GM21515 (cell line): ENCODE measurements at regions not wholly inside any gene's neighbourhood (a gene's known extent, or its start where the extent isn't known, plus 50 kb on each side); places are given as distances from the start of the nearest gene placed in this dataset.
"Not testable (repeated sequence)": the region's sequence is repeated elsewhere in the genome, so short reads cannot be mapped to it uniquely, and the experiment has no call there.

Source experiments
- ATAC-seq: cut with Tn5 transposase; IDR thresholded peaks from one replicate; pipeline ENCODE4 v1.9.1; 2021; ENCODE audit not compliant: unreplicated experiment

GRCh38 chr16:16613212-16613611 lies 234.3 kb downstream of the NPIPA7 start:
- ATAC-seq = not testable (repeated sequence)

GRCh38 chr16:16614484-16614883 lies 235.5 kb downstream of the NPIPA7 start:
- ATAC-seq = not testable (repeated sequence)

GRCh38 chr16:16618963-16619465 lies 240.1 kb downstream of the NPIPA7 start:
- ATAC-seq = not testable (repeated sequence)

GRCh38 chr16:16624367-16624766 lies 245.4 kb downstream of the NPIPA7 start:
- not testable (repeated sequence) for ATAC-seq

GRCh38 chr16:16625140-16625539 lies 246.2 kb downstream of the NPIPA7 start:
- ATAC-seq = not testable (repeated sequence)

GRCh38 chr16:16627865-16628264 lies 248.9 kb downstream of the NPIPA7 start:
- not testable (repeated sequence) for ATAC-seq

- not testable (repeated sequence) for ATAC-seq
These were observed 259.3 kb downstream of the NPIPA7 start for GRCh38 chr16:16638231-16638630.

GRCh38 chr16:16638714-16639113 lies 259.8 kb downstream of the NPIPA7 start:
- not testable (repeated sequence) for ATAC-seq

- ATAC-seq = not testable (repeated sequence)
These were observed 264.9 kb downstream of the NPIPA7 start for GRCh38 chr16:16643828-16644227.

- not testable (repeated sequence) for ATAC-seq
These were observed 269.1 kb downstream of the NPIPA7 start for GRCh38 chr16:16648002-16648401.

GRCh38 chr16:16672180-16672812 lies 293.4 kb downstream of the NPIPA7 start:
- not testable (repeated sequence) for ATAC-seq

- not testable (repeated sequence) for ATAC-seq
These were observed 295.9 kb downstream of the NPIPA7 start for GRCh38 chr16:16674820-16675219.

- not testable (repeated sequence) for ATAC-seq
These were observed 342.9 kb downstream of the NPIPA7 start for GRCh38 chr16:16721849-16722248.

GRCh38 chr16:16722666-16723065 lies 343.7 kb downstream of the NPIPA7 start:
- ATAC-seq = not testable (repeated sequence)

GRCh38 chr16:16723819-16724519 lies 345.0 kb downstream of the NPIPA7 start:
- ATAC-seq = not testable (repeated sequence)

- ATAC-seq = not testable (repeated sequence)
These were observed 348.1 kb downstream of the NPIPA7 start for GRCh38 chr16:16727048-16727447.

- not testable (repeated sequence) for ATAC-seq
These were observed 363.6 kb downstream of the NPIPA7 start for GRCh38 chr16:16742573-16742972.

- ATAC-seq = not testable (repeated sequence)
These were observed 376.2 kb downstream of the NPIPA7 start for GRCh38 chr16:16754992-16755667.

GRCh38 chr16:16763449-16763848 lies 384.5 kb downstream of the NPIPA7 start:
- ATAC-seq = no peak

- ATAC-seq = not testable (repeated sequence)
These were observed 391.8 kb downstream of the NPIPA7 start for GRCh38 chr16:16770717-16771116.

GRCh38 chr16:16774389-16774788 lies 395.4 kb downstream of the NPIPA7 start:
- ATAC-seq = no peak
